HG03575 (cell line): ENCODE measurements at regions not wholly inside any gene's neighbourhood (a gene's known extent, or its start where the extent isn't known, plus 50 kb on each side); places are given as distances from the start of the nearest gene placed in this dataset.
"Not testable (repeated sequence)": the region's sequence is repeated elsewhere in the genome, so short reads cannot be mapped to it uniquely, and the experiment has no call there.

Source experiments
- ATAC-seq: cut with Tn5 transposase; IDR thresholded peaks from one replicate; pipeline ENCODE4 v1.9.1; 2021; ENCODE audit not compliant: unreplicated experiment, insufficient number of reproducible peaks, low FRiP score; ENCODE audit errors: extremely low read depth

DNA sequence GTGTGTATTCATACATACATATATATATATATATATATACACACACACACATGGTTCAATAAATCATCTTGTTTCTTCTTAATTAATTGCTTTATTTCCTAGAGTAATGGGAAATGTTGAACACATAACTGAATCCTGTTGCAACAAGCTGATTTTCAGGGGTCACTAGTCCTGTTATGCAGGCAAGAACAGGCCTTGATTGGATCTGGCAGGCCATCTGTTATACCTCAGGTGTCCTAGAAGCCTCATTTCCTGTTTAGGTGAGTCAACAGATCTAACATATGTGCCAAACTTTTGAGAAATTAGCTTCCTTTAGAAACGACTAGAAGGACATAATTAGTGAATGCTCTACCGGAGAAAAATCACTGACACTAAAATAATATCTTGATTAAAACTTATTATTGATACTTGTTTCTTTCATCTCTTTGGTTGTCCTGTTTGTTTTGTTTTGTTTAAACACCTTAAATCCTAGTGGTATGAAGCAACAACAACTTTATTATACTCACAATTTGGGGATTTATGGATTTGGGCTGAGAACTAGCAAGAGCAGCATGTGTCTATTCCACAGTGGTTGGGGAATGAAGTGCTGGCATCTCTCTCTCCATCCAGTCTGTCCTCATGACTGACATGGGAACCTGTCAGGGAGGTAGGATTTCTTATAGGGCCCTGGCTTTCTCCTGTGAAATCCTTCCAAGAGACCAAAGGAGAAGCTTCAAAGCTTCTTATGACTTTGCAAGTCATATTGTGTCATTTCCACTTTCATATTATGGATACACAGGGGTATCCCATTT lies 552.6 kb downstream of the NSUN3 start:
- ATAC-seq: no peak

DNA sequence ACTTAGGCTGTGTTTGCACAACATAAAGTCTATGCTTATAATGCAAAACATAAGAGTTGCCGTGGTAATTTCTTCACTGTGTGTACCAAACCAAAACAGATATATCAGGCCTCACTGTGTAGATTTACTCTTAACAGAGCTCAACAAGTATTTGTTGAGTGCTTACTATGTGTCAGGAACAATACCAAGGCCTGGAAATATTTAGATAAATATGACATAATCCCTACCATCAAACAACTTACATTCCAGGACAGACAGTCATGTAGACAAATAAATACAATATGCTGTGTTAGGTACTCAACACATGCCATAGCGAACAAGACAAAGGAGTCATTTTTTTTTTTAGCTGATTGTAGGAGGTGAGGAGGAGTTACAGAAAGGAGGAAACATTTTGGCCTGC lies 554.0 kb downstream of the NSUN3 start:
- no peak for ATAC-seq

DNA sequence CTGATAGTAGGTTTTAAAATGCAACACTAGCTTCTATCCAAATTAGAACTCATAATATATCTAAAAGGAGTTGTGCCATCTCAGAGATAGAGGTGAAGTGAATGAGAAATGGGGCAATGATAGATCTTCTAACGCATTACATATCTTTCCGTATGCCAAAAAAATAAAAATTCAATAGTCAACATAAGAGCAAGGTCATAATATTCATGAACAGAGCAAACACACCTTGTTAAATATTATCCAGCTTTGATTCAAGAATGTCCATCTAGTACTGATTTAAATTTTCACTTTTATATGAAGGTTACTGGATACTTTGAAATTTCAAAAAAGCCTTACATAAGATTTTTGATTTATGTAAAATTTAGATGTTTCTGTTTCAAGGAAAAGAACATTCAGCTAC lies 554.5 kb downstream of the NSUN3 start:
- ATAC-seq: no peak

DNA sequence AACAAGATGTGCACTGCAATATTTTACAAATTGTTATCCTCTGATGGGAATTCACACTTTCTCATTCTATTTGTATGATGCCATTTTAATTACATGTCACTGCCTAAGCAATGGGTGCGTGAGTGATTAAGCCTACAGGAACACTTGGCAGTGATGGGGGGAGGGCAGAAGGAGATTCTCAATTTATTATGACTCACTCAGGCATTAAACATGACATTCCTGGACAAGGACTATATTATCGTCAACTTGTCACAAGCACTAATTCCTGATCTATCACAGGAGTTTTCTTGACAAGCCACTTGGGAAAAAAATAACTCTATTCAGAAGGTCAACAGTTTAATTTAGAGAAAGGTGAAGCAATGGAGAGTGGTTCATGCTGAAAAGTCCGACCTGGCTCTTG lies 556.8 kb downstream of the NSUN3 start:
- no peak for ATAC-seq

DNA sequence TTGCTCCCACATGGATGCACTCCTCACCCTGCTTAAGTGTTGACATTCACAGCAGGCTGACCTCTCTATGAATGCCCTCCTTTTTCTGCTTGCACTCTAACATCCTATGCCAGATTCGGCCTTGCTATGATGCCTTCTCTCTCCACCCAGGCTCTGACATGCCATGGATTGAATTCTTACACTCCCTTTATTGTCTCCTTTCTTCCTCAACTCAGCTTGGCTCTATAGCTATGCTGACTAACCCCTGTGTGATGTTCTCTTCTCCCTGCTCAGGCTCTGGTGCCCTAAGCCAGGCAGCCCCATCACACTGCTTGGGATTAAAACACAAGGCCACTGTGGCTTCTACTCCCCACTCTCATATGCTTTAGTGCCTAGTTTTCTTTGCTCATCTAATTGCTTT lies 563.7 kb downstream of the NSUN3 start:
- no peak for ATAC-seq

DNA sequence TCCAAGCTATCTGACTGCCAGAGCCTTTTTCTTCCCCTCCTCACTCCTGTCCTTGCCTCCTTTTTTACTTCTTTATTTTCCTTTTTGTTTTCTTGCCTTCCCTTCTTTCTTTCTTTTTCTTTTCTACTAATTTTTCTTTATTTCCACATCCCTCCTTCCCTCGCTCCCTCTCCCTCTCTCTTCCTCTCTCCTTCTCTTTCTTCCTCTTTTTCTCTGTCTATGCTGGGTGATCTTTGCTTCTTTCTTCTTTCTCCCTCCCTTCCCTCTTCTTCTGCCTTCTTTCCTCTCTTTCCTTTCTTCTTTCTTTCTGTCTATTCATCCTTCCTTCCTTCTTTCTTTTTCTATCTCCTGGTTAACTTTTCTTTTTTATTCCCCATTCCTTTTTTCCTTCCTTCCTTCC lies 564.8 kb downstream of the NSUN3 start:
- ATAC-seq: no peak

DNA sequence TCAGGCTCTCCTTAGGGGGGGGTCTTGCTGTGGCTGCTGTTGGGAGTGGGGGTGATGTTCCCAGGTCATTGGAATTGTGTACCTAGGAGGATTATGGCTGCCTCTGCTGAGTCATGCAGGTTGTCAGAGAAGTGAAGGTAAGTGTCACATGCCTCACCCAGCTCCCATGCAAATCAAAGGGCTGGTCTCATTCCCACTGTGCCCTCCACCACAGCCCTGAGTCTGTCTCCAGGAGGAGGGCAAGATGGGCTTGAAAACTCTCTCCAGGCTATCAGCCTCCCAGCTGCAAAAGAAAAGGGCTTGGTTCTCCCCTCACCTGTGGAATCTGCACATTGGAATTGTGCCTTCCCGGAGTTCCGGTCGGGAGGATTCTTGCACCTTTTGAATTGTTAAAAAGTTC lies 580.5 kb downstream of the NSUN3 start:
- ATAC-seq: no peak

DNA sequence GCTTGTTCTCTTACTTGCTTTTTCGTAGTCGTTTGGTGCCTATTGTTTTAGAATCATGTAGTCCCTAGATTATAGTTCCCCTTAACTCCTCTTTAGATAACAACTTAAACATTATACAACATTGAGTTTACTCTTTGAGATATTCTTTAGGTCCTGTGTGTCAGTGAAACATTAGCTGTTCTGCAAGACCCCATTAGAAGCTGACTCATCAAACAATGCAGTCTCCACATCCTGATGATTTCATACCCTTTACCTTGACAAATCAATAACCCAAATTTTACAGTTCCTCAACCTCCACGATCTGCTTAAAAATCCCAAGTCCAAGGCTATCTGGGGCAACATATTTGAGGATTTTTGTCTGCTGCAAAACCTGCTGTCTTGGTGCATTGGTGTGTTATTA lies 582.9 kb downstream of the NSUN3 start:
- ATAC-seq: no peak

DNA sequence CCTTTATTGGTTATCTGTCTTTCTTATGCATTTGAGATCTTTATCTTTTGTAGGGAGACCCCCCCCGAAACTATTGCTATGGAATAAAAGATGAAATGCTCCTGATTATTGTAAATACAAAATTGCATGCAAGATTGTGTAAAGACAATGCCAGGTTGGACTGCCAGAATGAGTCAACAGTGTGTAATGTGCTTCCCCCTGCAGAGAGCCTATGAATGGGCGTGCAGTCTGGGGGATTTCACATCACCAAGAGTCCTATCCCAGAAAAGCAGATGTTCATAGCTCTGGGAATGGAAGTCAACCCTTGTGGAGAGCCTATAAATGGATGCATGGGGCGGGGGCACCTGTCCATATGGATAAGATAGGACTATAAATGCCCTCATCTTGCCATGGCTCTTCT lies 584.3 kb downstream of the NSUN3 start:
- ATAC-seq: no peak

DNA sequence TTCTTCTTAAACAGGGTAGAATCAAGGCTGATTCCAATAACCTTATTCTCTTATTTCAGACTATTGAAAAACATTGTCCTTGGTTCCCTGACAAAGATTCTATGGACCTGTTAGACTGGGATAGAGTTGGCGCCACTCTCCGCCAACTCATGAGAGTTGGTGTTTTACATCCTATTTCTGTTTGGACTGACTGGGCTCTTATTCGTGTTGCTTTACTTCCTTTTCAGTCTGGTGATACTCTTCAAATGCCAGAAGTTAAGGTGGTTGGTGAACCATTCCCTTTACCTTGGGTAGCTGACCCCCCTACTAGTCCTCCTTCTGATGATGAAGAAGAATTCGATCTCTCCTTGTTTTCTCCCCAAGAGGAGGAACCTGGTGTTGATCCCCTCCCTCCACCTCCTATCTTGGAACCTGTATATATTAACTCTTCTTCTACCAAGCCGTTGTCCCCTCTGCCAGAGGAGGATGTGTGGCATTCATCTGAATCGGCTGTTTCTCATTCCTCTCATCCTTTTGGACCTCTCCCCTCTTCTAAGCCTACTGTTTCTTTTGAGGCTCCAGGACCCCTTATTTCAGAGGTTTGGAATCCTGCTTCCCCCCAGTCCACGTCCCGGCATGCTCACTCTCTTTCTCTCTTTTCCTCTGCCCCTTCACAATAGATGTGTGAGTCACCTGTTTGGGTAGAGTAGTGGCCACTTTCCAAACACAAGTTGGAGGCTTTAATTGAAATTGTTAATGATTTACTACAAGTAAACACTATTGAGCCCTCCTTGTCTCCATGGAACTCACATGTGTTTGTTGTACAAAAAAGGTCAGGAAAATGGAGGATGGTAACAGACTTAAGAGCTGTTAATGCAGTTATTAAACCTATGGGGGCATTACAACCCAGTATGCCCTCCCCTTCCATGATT lies 585.7 kb downstream of the NSUN3 start:
- ATAC-seq: not testable (repeated sequence)

DNA sequence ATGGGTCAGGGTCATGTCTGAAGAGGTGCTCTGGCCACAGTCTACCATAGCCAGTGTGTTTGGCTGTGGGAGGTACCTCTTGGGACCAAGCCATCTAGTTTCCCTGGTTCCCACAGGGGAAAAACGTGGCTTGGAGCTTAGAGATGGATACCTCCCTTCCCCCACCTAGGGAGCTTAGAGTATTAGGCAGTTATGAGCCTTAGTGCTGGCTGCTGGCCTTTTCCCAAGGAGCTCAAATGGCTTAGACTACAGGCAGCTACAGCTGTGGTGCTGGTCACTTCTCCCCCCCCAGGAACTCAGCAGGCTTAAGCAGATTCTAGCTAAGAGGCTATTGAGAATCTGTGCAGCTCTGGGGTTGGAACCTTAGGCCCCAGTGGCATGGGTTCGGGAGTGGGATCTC lies 591.2 kb downstream of the NSUN3 start:
- ATAC-seq: no peak

DNA sequence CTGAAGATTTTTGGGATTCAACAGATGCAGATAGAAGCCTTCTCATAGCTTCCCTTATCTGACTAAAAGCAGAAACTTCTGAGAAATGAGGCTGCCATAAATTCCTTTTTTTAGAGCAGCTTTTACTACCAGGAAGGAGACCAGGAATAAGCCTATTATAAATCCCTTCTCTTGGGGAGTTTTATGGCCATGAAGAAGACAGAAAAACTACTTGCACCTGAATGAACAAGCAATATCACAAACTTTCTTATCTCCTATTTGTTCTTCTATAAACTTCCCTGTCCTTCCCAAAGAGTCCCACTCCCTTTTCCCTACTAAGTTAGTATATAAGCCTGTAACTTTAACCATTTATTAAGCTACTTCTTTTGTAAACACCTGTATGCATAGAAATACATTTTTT lies 603.1 kb downstream of the NSUN3 start:
- no peak for ATAC-seq

DNA sequence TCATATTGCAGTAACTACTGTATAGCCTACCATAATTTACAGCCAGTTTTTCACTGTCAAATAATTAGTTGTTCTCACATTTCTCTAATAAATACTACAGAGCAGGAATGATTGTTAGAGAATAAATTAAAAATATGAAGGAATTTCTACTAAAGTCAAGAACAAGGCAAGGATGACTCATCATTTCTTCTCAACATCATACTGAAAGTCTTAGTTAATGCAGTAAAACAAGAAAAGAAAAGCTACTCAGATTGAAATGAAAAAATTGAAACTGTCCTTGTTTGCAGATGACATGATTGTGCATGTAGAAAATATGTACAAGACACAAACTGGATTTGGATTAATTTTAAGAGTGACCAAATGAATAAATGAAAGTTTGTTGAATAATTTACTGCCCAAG lies 608.2 kb downstream of the NSUN3 start:
- no peak for ATAC-seq

DNA sequence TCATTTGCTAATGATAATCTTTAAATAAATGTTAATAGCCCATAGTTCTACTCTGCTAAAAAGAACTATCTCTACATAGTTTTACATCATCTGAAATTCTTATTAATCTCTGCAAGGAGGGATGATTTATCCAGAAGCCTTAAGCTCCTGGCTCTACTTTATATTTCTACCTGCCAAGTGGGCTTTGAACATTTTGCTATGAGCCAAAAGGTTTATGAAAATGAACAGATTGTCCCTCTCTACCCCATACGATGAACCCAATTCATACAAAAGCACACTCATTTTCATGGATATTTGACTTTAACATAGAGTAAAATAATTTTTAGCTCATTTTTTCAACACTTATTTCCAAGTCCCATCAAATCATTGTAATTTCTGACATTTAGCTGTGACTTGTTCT lies 611.0 kb downstream of the NSUN3 start:
- ATAC-seq: no peak

DNA sequence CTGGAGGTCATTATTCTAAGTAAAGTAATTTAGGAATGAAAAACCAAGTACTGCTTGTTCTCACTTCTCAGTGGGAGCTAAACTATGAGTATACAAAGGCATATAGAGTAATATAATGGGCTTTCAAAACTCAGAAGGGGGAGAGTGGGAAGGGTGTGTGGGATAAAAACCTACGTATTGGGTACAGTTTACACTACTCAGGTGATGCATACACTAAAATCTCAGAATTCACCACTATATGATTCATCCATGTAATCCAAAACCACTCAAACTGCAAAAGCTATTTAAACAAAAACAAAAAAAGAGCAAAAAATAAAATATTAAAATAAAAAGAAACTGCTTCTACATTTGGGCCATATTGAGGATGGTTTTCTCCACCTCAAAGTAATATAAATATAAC lies 623.3 kb downstream of the NSUN3 start:
- no peak for ATAC-seq

DNA sequence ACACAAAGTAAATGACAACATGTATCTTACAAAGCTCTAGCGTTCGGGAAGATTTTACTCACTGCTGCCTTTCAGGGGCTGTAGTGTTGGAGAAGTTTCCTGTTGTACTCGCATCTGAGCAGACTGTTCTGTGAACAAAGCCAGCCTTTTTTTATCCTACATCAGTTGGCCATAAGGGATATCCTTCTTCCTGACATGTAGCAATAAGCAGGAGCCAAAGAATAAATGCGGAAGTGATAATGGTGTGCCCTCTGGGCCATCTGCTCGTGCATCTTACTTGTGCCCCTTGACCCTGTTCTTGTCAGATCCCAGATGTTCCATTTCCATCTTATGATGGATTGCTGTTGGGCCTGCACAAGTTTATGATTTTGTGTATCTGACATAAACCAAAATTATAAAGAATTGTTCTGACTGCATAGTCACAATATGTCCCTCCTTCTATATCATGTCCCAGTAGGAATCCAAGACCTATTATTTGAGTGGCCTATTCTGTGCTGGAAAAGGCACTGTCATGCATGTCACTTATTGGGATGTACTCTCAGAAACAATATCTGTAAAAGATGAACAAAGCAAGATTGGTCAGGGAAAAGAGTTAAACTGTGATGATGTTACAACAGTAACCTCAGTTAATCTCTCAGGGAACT lies 631.3 kb downstream of the NSUN3 start:
- no peak for ATAC-seq

DNA sequence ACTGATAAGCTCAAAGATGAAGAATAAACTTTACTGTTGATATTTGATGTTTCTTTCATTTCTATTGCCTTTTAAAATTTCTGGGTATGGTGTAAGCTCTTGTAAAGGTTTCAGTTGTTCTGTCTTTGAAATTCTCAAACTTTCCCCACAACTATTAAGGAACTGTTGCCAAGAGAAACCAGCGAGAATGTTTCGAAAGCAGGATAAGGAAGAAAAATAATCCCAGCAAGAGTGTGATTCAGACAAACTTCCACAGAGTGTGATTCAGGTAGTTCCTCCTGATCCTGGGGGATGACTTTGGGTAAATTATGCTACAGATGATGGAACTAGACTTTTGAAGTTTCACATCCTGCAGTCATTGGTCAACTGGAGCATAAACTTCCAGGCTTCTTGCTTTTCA lies 632.0 kb downstream of the NSUN3 start:
- ATAC-seq: no peak

DNA sequence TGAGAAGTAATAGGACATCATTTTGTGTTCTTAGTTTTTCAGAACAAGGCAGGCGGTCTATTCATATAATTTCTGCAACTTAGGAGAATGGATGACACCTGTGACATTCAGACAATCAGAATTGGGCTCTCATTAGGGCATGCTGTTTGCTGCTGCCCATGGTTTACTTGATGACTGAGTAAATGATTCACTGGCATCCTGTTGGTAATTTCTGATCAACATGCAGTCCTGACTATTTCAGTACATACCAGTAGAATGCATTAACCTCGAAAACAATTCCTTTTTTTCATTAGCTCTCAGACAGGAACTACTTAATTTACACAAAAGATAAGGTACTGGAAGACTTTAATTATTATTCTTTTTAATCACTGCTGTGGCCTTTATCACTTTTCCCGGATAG lies 641.6 kb downstream of the NSUN3 start:
- ATAC-seq: no peak

DNA sequence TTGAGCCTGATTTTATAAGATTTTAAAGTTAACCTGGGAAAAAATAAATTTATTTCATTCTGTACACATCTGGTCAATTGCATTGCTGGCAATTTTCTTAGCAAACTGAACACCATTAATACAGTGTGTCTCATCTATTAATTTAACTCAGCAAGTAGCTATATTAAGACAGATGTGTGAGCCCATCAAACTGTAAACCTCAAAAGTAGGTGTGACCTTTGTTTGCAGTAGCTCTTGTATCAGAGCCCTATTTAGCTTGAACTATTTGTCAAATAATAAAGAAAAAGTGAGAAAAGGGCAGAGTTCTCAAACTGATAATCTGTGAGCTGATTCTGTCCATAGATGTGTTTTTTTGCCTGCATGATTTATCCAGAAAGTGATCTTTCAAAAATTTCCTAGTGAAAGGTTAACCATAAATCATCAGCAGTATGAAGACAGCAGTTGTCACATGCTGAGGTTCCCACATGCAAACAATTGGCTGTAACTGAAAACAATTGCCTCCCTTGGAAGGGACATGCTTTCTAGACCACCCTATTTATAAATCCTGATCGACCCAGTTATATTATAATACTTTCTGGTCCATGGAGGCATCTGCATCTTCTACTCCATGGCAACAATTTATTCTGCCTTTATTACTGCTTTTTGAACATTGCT lies 646.5 kb downstream of the NSUN3 start:
- ATAC-seq: no peak
